COLO668 (cell line): ENCODE measurements at regions not wholly inside any gene's neighbourhood (a gene's known extent, or its start where the extent isn't known, plus 50 kb on each side); places are given as distances from the start of the nearest gene placed in this dataset.

Experiments used
- DNase-seq: peaks from one replicate; lab custom pipeline; 2025; ENCODE audit not compliant: unreplicated experiment; lab: John Stamatoyannopoulos, UW

- DNase-seq = peak; percentile 9
Observed at GRCh38 chr3:18295171-18295920, 129.8 kb downstream of the SATB1 start.

GRCh38 chr3:18290157-18290556, 135.0 kb downstream of the SATB1 start:
- no peak for DNase-seq

- no peak for DNase-seq
Observed at GRCh38 chr3:18288243-18288642, 136.9 kb downstream of the SATB1 start.

- no peak for DNase-seq
Observed at GRCh38 chr3:18284716-18285115, 140.4 kb downstream of the SATB1 start.

- DNase-seq = no peak
Observed at GRCh38 chr3:18283680-18284079, 141.5 kb downstream of the SATB1 start.

- DNase-seq = no peak
Observed at GRCh38 chr3:18282507-18282906, 142.6 kb downstream of the SATB1 start.

- DNase-seq = no peak
Observed at GRCh38 chr3:18279226-18279737, 145.9 kb downstream of the SATB1 start.

- no peak for DNase-seq
Observed at GRCh38 chr3:18264853-18265252, 160.3 kb downstream of the SATB1 start.

- DNase-seq = no peak
Observed at GRCh38 chr3:18264361-18264760, 160.8 kb downstream of the SATB1 start.

GRCh38 chr3:18258492-18258891, 166.6 kb downstream of the SATB1 start:
- DNase-seq = no peak

- no peak for DNase-seq
Observed at GRCh38 chr3:18252578-18252977, 172.6 kb downstream of the SATB1 start.

- no peak for DNase-seq
Observed at GRCh38 chr3:18250991-18251390, 174.1 kb downstream of the SATB1 start.

GRCh38 chr3:18249126-18249525, 176.0 kb downstream of the SATB1 start:
- no peak for DNase-seq

- no peak for DNase-seq
Observed at GRCh38 chr3:18247776-18248310, 177.3 kb downstream of the SATB1 start.

GRCh38 chr3:18247139-18247695, 177.9 kb downstream of the SATB1 start:
- no peak for DNase-seq

GRCh38 chr3:18246336-18247060, 178.6 kb downstream of the SATB1 start:
- DNase-seq = no peak

GRCh38 chr3:18245721-18246120, 179.4 kb downstream of the SATB1 start:
- DNase-seq = no peak

- DNase-seq = no peak
Observed at GRCh38 chr3:18241837-18242236, 183.3 kb downstream of the SATB1 start.

GRCh38 chr3:18239674-18240073, 185.5 kb downstream of the SATB1 start:
- no peak for DNase-seq

- DNase-seq = no peak
Observed at GRCh38 chr3:18238746-18239331, 186.3 kb downstream of the SATB1 start.

- DNase-seq = no peak
Observed at GRCh38 chr3:18238332-18238731, 186.8 kb downstream of the SATB1 start.
